ENCODE measurements at regions not wholly inside any gene's neighbourhood (a gene's known extent, or its start where the extent isn't known, plus 50 kb on each side); places are given as distances from the start of the nearest gene placed in this dataset.

GRCh38 chr22:34015642-34016041 is 95.4 kb upstream of the LARGE1 start:
- TF ChIP-seq CTCF (IDR thresholded peaks at IDR 0.05) (no peak), POLR2A (IDR thresholded peaks at IDR 0.05) (no peak)

Measured in testis (tissue), 2 donors.